ENCODE measurements at regions not wholly inside any gene's neighbourhood (a gene's known extent, or its start where the extent isn't known, plus 50 kb on each side); places are given as distances from the start of the nearest gene placed in this dataset.

DNA sequence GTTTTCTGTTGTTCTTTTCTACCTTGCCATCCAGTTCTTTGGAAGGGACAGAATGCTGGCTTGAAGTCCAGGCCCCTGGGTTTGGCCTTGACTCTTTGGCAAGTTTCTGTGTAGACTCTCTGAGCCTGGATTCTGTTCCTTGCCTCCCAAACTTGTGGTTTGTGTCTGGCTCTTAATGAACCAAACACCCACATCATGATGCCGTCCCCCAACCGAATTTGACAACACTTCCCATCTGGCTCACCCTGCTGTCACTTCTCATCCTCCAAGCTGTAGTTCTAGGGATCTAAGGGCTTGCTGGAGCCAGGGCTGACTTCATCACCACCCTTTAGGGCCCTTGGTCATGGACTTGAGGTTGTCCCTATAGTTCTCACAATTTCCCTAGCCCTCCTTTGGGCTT lies 68.9 kb upstream of the CELF4 start:
- no peaks in the 10 kb centered on the region for H3K36me3 ChIP-seq
- no peaks in the 10 kb centered on the region for H3K4me1 ChIP-seq (ENCODE audit: low read depth)
- H3K27ac ChIP-seq = no peak overlapping the region
- H3K9me3 ChIP-seq (ENCODE audit: low read depth) = no peaks in the 10 kb centered on the region
- TF ChIP-seq, protein P1, sequence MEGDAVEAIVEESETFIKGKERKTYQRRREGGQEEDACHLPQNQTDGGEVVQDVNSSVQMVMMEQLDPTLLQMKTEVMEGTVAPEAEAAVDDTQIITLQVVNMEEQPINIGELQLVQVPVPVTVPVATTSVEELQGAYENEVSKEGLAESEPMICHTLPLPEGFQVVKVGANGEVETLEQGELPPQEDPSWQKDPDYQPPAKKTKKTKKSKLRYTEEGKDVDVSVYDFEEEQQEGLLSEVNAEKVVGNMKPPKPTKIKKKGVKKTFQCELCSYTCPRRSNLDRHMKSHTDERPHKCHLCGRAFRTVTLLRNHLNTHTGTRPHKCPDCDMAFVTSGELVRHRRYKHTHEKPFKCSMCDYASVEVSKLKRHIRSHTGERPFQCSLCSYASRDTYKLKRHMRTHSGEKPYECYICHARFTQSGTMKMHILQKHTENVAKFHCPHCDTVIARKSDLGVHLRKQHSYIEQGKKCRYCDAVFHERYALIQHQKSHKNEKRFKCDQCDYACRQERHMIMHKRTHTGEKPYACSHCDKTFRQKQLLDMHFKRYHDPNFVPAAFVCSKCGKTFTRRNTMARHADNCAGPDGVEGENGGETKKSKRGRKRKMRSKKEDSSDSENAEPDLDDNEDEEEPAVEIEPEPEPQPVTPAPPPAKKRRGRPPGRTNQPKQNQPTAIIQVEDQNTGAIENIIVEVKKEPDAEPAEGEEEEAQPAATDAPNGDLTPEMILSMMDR (IDR thresholded peaks at IDR 0.05; ENCODE audit: low read depth, low read length) = no peak
- DNase-seq (ENCODE audit: low read depth in 1 of 2, low spot score in 1 of 2) = no peak
- no peaks in the 10 kb centered on the region for H3K27me3 ChIP-seq
- H3K4me3 ChIP-seq = no peak overlapping the region

DNA sequence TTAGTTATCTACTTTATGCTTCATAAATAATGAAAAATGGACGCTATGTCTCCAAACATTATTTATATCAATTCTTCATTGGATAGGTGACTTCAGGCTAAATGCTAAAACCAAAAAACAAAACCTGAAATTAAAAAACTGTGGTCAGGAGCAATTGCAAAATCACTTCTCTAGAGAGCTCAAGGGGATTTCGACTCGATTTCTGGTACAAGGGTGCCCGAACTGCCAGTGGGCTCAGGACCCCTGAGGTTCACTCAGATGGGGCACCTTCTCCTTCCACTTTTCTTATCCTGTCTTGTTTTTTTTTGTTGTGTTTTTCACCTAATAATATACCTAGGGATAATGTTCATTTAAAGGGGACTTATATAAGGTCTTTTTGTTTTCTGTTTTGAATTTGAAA lies 65.8 kb upstream of the CELF4 start:
- no peaks in the 10 kb centered on the region for H3K9me3 ChIP-seq (ENCODE audit: low read depth)
- H3K27ac ChIP-seq = no peak overlapping the region
- no peak for DNase-seq (ENCODE audit: low read depth in 1 of 2, low spot score in 1 of 2)
- TF ChIP-seq, protein P1 (IDR thresholded peaks at IDR 0.05; ENCODE audit: low read depth, low read length) = no peak
- peaks cover 6% of the 10 kb centered on the region for H3K27me3 ChIP-seq
- H3K4me3 ChIP-seq = no peak overlapping the region
- H3K36me3 ChIP-seq = no peaks in the 10 kb centered on the region
- H3K4me1 ChIP-seq (ENCODE audit: low read depth) = no peaks in the 10 kb centered on the region

GRCh38 chr18:37630334-37630733 lies 64.7 kb upstream of the CELF4 start:
- no peaks in the 10 kb centered on the region for H3K9me3 ChIP-seq (ENCODE audit: low read depth)
- peaks cover 6% of the 10 kb centered on the region for H3K27me3 ChIP-seq
- H3K4me3 ChIP-seq = no peak overlapping the region
- no peaks in the 10 kb centered on the region for H3K36me3 ChIP-seq
- no peak overlapping the region for H3K27ac ChIP-seq
- H3K4me1 ChIP-seq (ENCODE audit: low read depth) = no peaks in the 10 kb centered on the region
- TF ChIP-seq, protein P1 (IDR thresholded peaks at IDR 0.05; ENCODE audit: low read depth, low read length) = no peak
- DNase-seq (ENCODE audit: low read depth in 1 of 2, low spot score in 1 of 2) = no peak

- no peak overlapping the region for H3K27ac ChIP-seq
- H3K4me1 ChIP-seq (ENCODE audit: low read depth) = no peaks in the 10 kb centered on the region
- no peaks in the 10 kb centered on the region for H3K36me3 ChIP-seq
- H3K9me3 ChIP-seq (ENCODE audit: low read depth) = no peaks in the 10 kb centered on the region
- no peak overlapping the region for H3K4me3 ChIP-seq
- no peak for DNase-seq (ENCODE audit: low read depth in 1 of 2, low spot score in 1 of 2)
- H3K27me3 ChIP-seq = peaks cover 6% of the 10 kb centered on the region
- TF ChIP-seq, protein P1 (IDR thresholded peaks at IDR 0.05; ENCODE audit: low read depth, low read length) = no peak
Observed at GRCh38 chr18:37628470-37629220, 63.0 kb upstream of the CELF4 start.

DNA sequence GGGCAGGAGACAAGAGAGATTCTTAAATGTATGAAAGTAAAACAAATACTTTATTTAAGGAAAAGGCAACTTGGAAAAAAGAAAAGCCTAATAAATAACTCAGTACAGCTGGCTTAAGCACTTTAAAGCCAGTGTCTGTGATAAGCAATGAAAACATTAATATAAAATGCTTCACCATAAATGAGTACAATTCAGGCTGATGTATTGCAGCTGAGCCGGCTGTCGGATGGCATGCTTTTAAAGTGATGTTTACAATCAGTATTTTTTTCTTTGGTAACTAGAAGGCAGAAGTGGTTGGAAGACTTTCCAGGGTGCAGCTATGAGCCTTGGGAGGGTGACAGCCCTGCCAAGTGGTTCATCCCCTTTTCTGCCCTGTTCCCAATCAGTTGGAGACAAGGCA lies 58.7 kb upstream of the CELF4 start:
- H3K27me3 ChIP-seq = peaks cover 14% of the 10 kb centered on the region
- TF ChIP-seq, protein P1 (IDR thresholded peaks at IDR 0.05; ENCODE audit: low read depth, low read length) = no peak
- no peaks in the 10 kb centered on the region for H3K36me3 ChIP-seq
- no peaks in the 10 kb centered on the region for H3K9me3 ChIP-seq (ENCODE audit: low read depth)
- no peaks in the 10 kb centered on the region for H3K4me1 ChIP-seq (ENCODE audit: low read depth)
- no peak overlapping the region for H3K4me3 ChIP-seq
- no peak overlapping the region for H3K27ac ChIP-seq
- DNase-seq (ENCODE audit: low read depth in 1 of 2, low spot score in 1 of 2) = no peak

Measured in cardiac muscle cell (in vitro differentiated cells and primary cell).